Neuronal stem cell (in vitro differentiated cells): ENCODE measurements at regions not wholly inside any gene's neighbourhood (a gene's known extent, or its start where the extent isn't known, plus 50 kb on each side); places are given as distances from the start of the nearest gene placed in this dataset.

Experiments used
- DNase-seq: peaks from one replicate; pipeline ENCODE4 v3.0.0-alpha.2; 2013; ENCODE audit warnings: low spot score
- H2AFZ ChIP-seq: one replicate; pipeline ENCODE4 v1.6.1; 2013; ENCODE audit warnings: mild to moderate bottlenecking, low read length, inconsistent platforms
- H2AK5ac ChIP-seq: 2 replicates; pipeline ENCODE4 v1.6.1; 2013; ENCODE audit warnings: low read depth, mild to moderate bottlenecking, inconsistent platforms, low read length, moderate library complexity, mixed read lengths
- H2BK120ac ChIP-seq: 2 replicates; pipeline ENCODE4 v1.6.1; 2013; ENCODE audit warnings: low read depth, mild to moderate bottlenecking, inconsistent platforms, low read length, moderate library complexity, mixed read lengths
- H2BK12ac ChIP-seq: one replicate; pipeline ENCODE4 v1.6.1; 2013; ENCODE audit warnings: low read length, inconsistent platforms
- H2BK15ac ChIP-seq: 2 replicates; pipeline ENCODE4 v1.6.1; 2013; ENCODE audit warnings: mild to moderate bottlenecking, low read length, inconsistent platforms, mixed read lengths
- H2BK5ac ChIP-seq: one replicate; pipeline ENCODE4 v1.6.1; 2013; ENCODE audit warnings: inconsistent platforms, mild to moderate bottlenecking, low read length, moderate library complexity
- H3K14ac ChIP-seq: one replicate; pipeline ENCODE4 v1.6.1; 2013; ENCODE audit warnings: low read length, inconsistent platforms
- H3K18ac ChIP-seq: 2 replicates; pipeline ENCODE4 v1.6.1; 2013; ENCODE audit warnings: low read length, inconsistent platforms
- H3K23ac ChIP-seq: 2 replicates; pipeline ENCODE4 v1.6.1; 2013; ENCODE audit warnings: low read depth, mild to moderate bottlenecking, mixed read lengths, low read length, inconsistent platforms; ENCODE audit not compliant: poor library complexity
- H3K27ac ChIP-seq: replicated peaks from 3 replicates; pipeline ENCODE4 v1.5.1; 2013; ENCODE audit warnings: low read length, inconsistent platforms
- H3K27me3 ChIP-seq, 3 experiments: 2 replicates each; pipeline ENCODE4 v1.6.1; 2013; ENCODE audit warnings: low read length in 3 of 3, mild to moderate bottlenecking in 2 of 3, inconsistent platforms in 1 of 3, low read depth in 1 of 3, mixed read lengths in 1 of 3, moderate library complexity in 1 of 3; ENCODE audit not compliant: control insufficient read depth in 3 of 3, insufficient read depth in 3 of 3
- H3K36me3 ChIP-seq, 2 donors: replicated peaks in 1 of 2; 2 replicates each; pipeline ENCODE4 v1.6.1; 2013; ENCODE audit warnings: low read length in 2 of 2; ENCODE audit not compliant: control insufficient read depth in 2 of 2, insufficient read depth in 2 of 2
- H3K4ac ChIP-seq: 2 replicates; pipeline ENCODE4 v1.6.1; 2013; ENCODE audit warnings: inconsistent platforms, mild to moderate bottlenecking, low read length, moderate library complexity
- H3K4me1 ChIP-seq, 2 donors: 1 replicate in 1 of 2; 2 replicates in 1 of 2; pipeline ENCODE4 v1.6.1; 2013; ENCODE audit warnings: low read length in 2 of 2, low read depth in 1 of 2; ENCODE audit not compliant: control insufficient read depth in 2 of 2, insufficient read depth in 1 of 2
- H3K4me2 ChIP-seq: one replicate; pipeline ENCODE4 v1.6.1; 2013; ENCODE audit warnings: mild to moderate bottlenecking, low read length, inconsistent platforms; ENCODE audit not compliant: insufficient read depth, poor library complexity, severe bottlenecking
- H3K4me3 ChIP-seq, 2 donors: 2 replicates each; pipeline ENCODE4 v1.5.1; 2013; ENCODE audit warnings: low read length in 2 of 2, mild to moderate bottlenecking in 2 of 2, inconsistent platforms in 1 of 2, moderate library complexity in 1 of 2
- H3K79me1 ChIP-seq: one replicate; pipeline ENCODE4 v1.6.1; 2013; ENCODE audit warnings: low read depth, mild to moderate bottlenecking, inconsistent platforms, low read length, moderate library complexity
- H3K9ac ChIP-seq: one replicate; pipeline ENCODE4 v1.6.1; 2013; ENCODE audit warnings: mild to moderate bottlenecking, low read depth, low read length, inconsistent platforms; ENCODE audit not compliant: poor library complexity
- H3K9me3 ChIP-seq, 2 donors: replicated peaks in 1 of 2; 2 replicates each; pipeline versions ENCODE3 to v1.6.1; 2013; ENCODE audit warnings: low read length in 2 of 2, mild to moderate bottlenecking in 2 of 2, inconsistent platforms in 1 of 2, low read depth in 1 of 2, mixed read lengths in 1 of 2, moderate library complexity in 1 of 2; ENCODE audit not compliant: control insufficient read depth in 2 of 2, insufficient read depth in 1 of 2
- H4K8ac ChIP-seq: one replicate; pipeline ENCODE4 v1.6.1; 2013; ENCODE audit warnings: low read depth, mild to moderate bottlenecking, inconsistent platforms, low read length, moderate library complexity
- H4K91ac ChIP-seq: one replicate; pipeline ENCODE4 v1.6.1; 2013; ENCODE audit warnings: low read length, low read depth, mild to moderate bottlenecking, inconsistent platforms; ENCODE audit not compliant: poor library complexity
- WGBS, 2 donors: extraction: QIAGEN DNeasy Blood & Tissue Kit; methylation state at CpG; one replicate each; pipeline ENCODE4 v1.1.7; 2013; ENCODE audit warnings: missing lambda C conversion rate in 2 of 2, mixed read lengths in 1 of 2; ENCODE audit not compliant: insufficient read length in 2 of 2, insufficient replicate concordance in 1 of 2; ENCODE audit errors: extremely low coverage in 2 of 2; 5-methylcytosine and 5-hydroxymethylcytosine counted together

DNA sequence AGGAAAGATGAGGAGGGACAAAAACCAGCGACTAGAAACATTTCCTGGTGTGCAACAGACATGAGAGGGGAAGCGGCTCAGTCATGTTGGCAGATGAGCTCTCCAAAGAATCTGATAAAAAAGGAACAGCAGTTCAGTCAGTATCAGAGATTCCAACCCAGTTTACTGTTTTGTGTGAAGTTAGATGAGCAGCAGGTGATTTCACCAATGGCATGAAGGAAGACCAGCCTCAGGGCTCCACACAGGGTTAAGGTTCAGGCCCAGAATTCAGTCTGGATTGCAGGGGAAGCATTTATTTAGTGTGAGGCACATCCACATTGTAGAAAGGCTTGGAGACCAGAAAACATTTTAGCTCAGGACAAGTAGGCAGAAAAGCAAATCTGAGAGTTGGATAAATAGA is 317.8 kb downstream of the C6orf118 start:
- no peak overlapping the region for H3K18ac ChIP-seq
- H3K4me2 ChIP-seq = no peak overlapping the region
- H4K8ac ChIP-seq = no peak overlapping the region
- H2BK120ac ChIP-seq = no peak overlapping the region
- no peak overlapping the region for H2AK5ac ChIP-seq
- H2AFZ ChIP-seq = peak overlapping the region; percentile 51
- no peaks in the 10 kb centered on the region for H3K4me1 ChIP-seq
- H2BK15ac ChIP-seq = no peak overlapping the region
- H2BK5ac ChIP-seq = no peak overlapping the region
- no peak overlapping the region for H3K9ac ChIP-seq
- H3K4me3 ChIP-seq = no peak overlapping the region
- no peak overlapping the region for H2BK12ac ChIP-seq
- DNase-seq = no peak
- no peak overlapping the region for H3K4ac ChIP-seq
- H3K36me3 ChIP-seq = no peaks in the 10 kb centered on the region
- no peak overlapping the region for H3K14ac ChIP-seq
- no CpG with 5 or more reads among the region's 2 CpGs for WGBS, 2 donors
- no peak overlapping the region for H3K27ac ChIP-seq
- H4K91ac ChIP-seq = no peak overlapping the region
- no peaks in the 10 kb centered on the region for H3K27me3 ChIP-seq
- no peak overlapping the region for H3K23ac ChIP-seq
- H3K9me3 ChIP-seq = no peaks in the 10 kb centered on the region
- H3K79me1 ChIP-seq = no peaks in the 10 kb centered on the region

- Histone ChIP-seq H3K36me3 (no peaks in the 10 kb centered on the region), H2BK5ac (no peak overlapping the region), H3K9me3 (no peaks in the 10 kb centered on the region), H3K4me1 (no peaks in the 10 kb centered on the region), H4K8ac (no peak overlapping the region), H3K79me1 (no peaks in the 10 kb centered on the region), H3K27me3 (no peaks in the 10 kb centered on the region), H3K4me2 (no peak overlapping the region), H2BK120ac (no peak overlapping the region), H3K4me3 (no peak overlapping the region), H4K91ac (no peak overlapping the region), H2BK15ac (no peak overlapping the region), H3K4ac (no peak overlapping the region), H2AFZ (no peak overlapping the region), H2BK12ac (no peak overlapping the region), H2AK5ac (no peak overlapping the region), H3K23ac (no peak overlapping the region), H3K18ac (no peak overlapping the region), H3K14ac (no peak overlapping the region), H3K27ac (no peak overlapping the region), H3K9ac (no peak overlapping the region)
- no peak for DNase-seq
- no CpG with 5 or more reads among the region's 2 CpGs for WGBS, 2 donors
Measured at GRCh38 chr6:164990901-164991300, 318.5 kb downstream of the C6orf118 start.

- no peak overlapping the region for H3K18ac ChIP-seq
- no peak overlapping the region for H2BK120ac ChIP-seq
- no peak overlapping the region for H3K14ac ChIP-seq
- no peak overlapping the region for H2AK5ac ChIP-seq
- H2BK5ac ChIP-seq = no peak overlapping the region
- no peak overlapping the region for H3K4ac ChIP-seq
- peaks cover 0 to 2% of the 10 kb centered on the region in 2 donors for H3K9me3 ChIP-seq
- H3K79me1 ChIP-seq = no peaks in the 10 kb centered on the region
- H3K9ac ChIP-seq = no peak overlapping the region
- no peaks in the 10 kb centered on the region for H3K27me3 ChIP-seq
- no peak for DNase-seq
- no peak overlapping the region for H3K23ac ChIP-seq
- no peak overlapping the region for H2AFZ ChIP-seq
- no peak overlapping the region for H3K4me2 ChIP-seq
- H3K4me1 ChIP-seq = no peaks in the 10 kb centered on the region
- no peak overlapping the region for H4K8ac ChIP-seq
- no peak overlapping the region for H4K91ac ChIP-seq
- WGBS, 2 donors = no CpG with 5 or more reads among the region's 3 CpGs
- no peak overlapping the region for H3K4me3 ChIP-seq
- no peak overlapping the region for H3K27ac ChIP-seq
- no peak overlapping the region for H2BK12ac ChIP-seq
- no peak overlapping the region for H2BK15ac ChIP-seq
- H3K36me3 ChIP-seq = no peaks in the 10 kb centered on the region
Measured at GRCh38 chr6:164982389-164982788, 327.0 kb downstream of the C6orf118 start.

DNA sequence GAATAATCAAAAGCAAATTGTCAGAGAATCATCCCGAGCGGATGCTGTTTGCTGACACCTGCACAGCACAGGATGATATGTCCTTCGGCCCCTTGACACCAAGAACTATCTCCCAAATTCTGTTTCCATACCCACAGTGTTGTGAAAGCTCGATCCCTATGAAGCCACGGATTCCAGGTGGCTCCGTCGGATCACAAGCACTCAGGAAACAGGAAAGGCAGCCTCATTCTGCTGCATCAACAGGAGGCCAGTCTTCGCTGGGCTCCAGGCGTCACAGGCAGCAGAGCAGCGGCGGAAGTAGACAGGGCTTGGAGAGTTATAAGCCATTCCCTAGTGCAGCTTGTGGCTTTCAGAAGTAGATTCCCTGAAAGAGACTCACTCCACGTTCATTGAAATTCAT is 342.3 kb downstream of the C6orf118 start:
- Histone ChIP-seq H2BK12ac (no peak overlapping the region), H3K9ac (no peak overlapping the region), H3K4me3 (no peak overlapping the region), H3K23ac (no peak overlapping the region), H3K36me3 (no peaks in the 10 kb centered on the region), H4K91ac (no peak overlapping the region), H3K27me3 (no peaks in the 10 kb centered on the region), H3K14ac (no peak overlapping the region), H3K27ac (no peak overlapping the region), H2AK5ac (no peak overlapping the region), H2AFZ (peak overlapping the region; percentile 27), H2BK120ac (no peak overlapping the region), H3K4me1 (no peaks in the 10 kb centered on the region), H3K4ac (no peak overlapping the region), H2BK5ac (no peak overlapping the region), H3K79me1 (no peaks in the 10 kb centered on the region), H3K18ac (no peak overlapping the region), H4K8ac (no peak overlapping the region), H3K9me3 (no peaks in the 10 kb centered on the region), H3K4me2 (no peak overlapping the region), H2BK15ac (no peak overlapping the region)
- no CpG with 5 or more reads among the region's 12 CpGs for WGBS, 2 donors
- no peak for DNase-seq
